Right atrium auricular region (tissue), 2 donors: ENCODE measurements at regions not wholly inside any gene's neighbourhood (a gene's known extent, or its start where the extent isn't known, plus 50 kb on each side); places are given as distances from the start of the nearest gene placed in this dataset.

Source experiments
- DNase-seq: peaks from one replicate; pipeline ENCODE4 v3.0.0-alpha.2; 2019; ENCODE audit warnings: low spot score
- H3K27ac ChIP-seq, 2 donors: fragments of 200-600 bp; sonication (generic); 1 replicate in 1 of 2; 2 replicates in 1 of 2; pipeline ENCODE4 v1.5.1; 2016 to 2019
- H3K27me3 ChIP-seq, 2 donors: fragments of 200-600 bp; sonication (generic); one replicate each; pipeline versions ENCODE4 v1.5.1 to v1.6.0; 2017 to 2019
- H3K36me3 ChIP-seq: fragments of 200-600 bp; sonication (generic); one replicate; pipeline ENCODE4 v1.5.1; 2016
- H3K4me1 ChIP-seq, 2 donors: fragments of 200-600 bp; sonication (generic); one replicate each; pipeline versions ENCODE4 v1.5.1 to v1.6.0; 2017 to 2019
- H3K4me3 ChIP-seq, 2 donors: fragments of 200-600 bp; sonication (generic); 1 replicate in 1 of 2; 2 replicates in 1 of 2; pipeline ENCODE4 v1.5.1; 2017 to 2019; ENCODE audit warnings: mild to moderate bottlenecking in 1 of 2, moderate library complexity in 1 of 2
- H3K9me3 ChIP-seq, 2 donors: fragments of 200-600 bp; sonication (generic); one replicate each; pipeline ENCODE4 v1.5.1; 2019
- TF ChIP-seq, protein P1 (sequence below), 2 donors: fragments of 200-600 bp; sonication (generic); IDR thresholded peaks; one replicate each; pipeline ENCODE4 v1.5.1; 2019; ENCODE audit warnings: antibody characterized with exemption in 2 of 2

GRCh38 chr1:181264821-181265220 lies 176.3 kb downstream of the IER5 start:
- TF ChIP-seq, protein P1, sequence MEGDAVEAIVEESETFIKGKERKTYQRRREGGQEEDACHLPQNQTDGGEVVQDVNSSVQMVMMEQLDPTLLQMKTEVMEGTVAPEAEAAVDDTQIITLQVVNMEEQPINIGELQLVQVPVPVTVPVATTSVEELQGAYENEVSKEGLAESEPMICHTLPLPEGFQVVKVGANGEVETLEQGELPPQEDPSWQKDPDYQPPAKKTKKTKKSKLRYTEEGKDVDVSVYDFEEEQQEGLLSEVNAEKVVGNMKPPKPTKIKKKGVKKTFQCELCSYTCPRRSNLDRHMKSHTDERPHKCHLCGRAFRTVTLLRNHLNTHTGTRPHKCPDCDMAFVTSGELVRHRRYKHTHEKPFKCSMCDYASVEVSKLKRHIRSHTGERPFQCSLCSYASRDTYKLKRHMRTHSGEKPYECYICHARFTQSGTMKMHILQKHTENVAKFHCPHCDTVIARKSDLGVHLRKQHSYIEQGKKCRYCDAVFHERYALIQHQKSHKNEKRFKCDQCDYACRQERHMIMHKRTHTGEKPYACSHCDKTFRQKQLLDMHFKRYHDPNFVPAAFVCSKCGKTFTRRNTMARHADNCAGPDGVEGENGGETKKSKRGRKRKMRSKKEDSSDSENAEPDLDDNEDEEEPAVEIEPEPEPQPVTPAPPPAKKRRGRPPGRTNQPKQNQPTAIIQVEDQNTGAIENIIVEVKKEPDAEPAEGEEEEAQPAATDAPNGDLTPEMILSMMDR (IDR thresholded peaks at IDR 0.05), result no peak
- DNase-seq, result no peak

GRCh38 chr1:181284978-181285377 lies 196.5 kb downstream of the IER5 start:
- TF ChIP-seq, protein P1 (IDR thresholded peaks at IDR 0.05), result no peak
- no peak for DNase-seq
- Histone ChIP-seq H3K9me3 (peaks cover 0 to 32% of the 10 kb centered on the region in 2 donors), H3K4me3 (no peak overlapping the region), H3K27ac (no peak overlapping the region), H3K36me3 (no peaks in the 10 kb centered on the region), H3K27me3 (no peaks in the 10 kb centered on the region), H3K4me1 (no peaks in the 10 kb centered on the region)

More at GRCh38 chr1:181264821-181265220, 176.3 kb downstream of the IER5 start:
- Histone ChIP-seq H3K9me3 (no peaks in the 10 kb centered on the region), H3K27ac (no peak overlapping the region), H3K4me1 (no peaks in the 10 kb centered on the region), H3K36me3 (no peaks in the 10 kb centered on the region), H3K4me3 (no peak overlapping the region), H3K27me3 (no peaks in the 10 kb centered on the region)

DNA sequence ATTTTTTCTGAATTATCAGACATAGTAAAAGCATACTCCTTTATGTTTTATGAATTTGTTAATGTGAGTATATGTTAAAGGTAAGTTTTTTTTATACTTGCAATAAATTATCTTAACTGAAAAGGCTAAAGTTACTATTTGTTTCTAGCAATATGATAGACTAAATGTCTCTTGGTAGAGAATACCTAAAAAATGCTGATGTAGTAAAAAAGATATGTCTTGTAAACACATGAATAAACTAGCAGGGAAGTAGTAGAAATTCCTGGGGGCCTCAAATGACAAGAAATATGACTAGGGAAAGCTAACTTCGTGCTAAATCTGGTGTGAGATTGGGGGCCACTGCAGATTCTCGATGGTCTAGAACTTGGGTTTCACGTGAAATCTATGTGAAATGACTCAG lies 188.1 kb upstream of the CACNA1E start:
- DNase-seq, result no peak
- Histone ChIP-seq H3K4me3 (no peak overlapping the region), H3K4me1 (no peaks in the 10 kb centered on the region), H3K36me3 (no peaks in the 10 kb centered on the region), H3K27ac (no peak overlapping the region), H3K9me3 (no peaks in the 10 kb centered on the region), H3K27me3 (no peaks in the 10 kb centered on the region)
- TF ChIP-seq, protein P1 (IDR thresholded peaks at IDR 0.05), result no peak

GRCh38 chr1:181296180-181296579 lies 187.1 kb upstream of the CACNA1E start:
- Histone ChIP-seq H3K27ac (no peak overlapping the region), H3K9me3 (no peaks in the 10 kb centered on the region), H3K27me3 (no peaks in the 10 kb centered on the region), H3K4me1 (no peaks in the 10 kb centered on the region), H3K4me3 (no peak overlapping the region), H3K36me3 (no peaks in the 10 kb centered on the region)
- TF ChIP-seq, protein P1 (IDR thresholded peaks at IDR 0.05), result no peak
- DNase-seq, result no peak

- H3K27me3 ChIP-seq, result no peaks in the 10 kb centered on the region
- peaks cover 0 to 3% of the 10 kb centered on the region in 2 donors for H3K9me3 ChIP-seq
- TF ChIP-seq, protein P1 (IDR thresholded peaks at IDR 0.05), result no peak
- no peaks in the 10 kb centered on the region for H3K4me1 ChIP-seq
- DNase-seq, result no peak
- no peak overlapping the region for H3K27ac ChIP-seq
- H3K36me3 ChIP-seq, result no peaks in the 10 kb centered on the region
- H3K4me3 ChIP-seq, result no peak overlapping the region
These were observed 175.2 kb upstream of the CACNA1E start for GRCh38 chr1:181308098-181308497.

- H3K9me3 ChIP-seq, result no peaks in the 10 kb centered on the region
- TF ChIP-seq, protein P1 (IDR thresholded peaks at IDR 0.05), result no peak
- H3K4me1 ChIP-seq, result no peaks in the 10 kb centered on the region
- DNase-seq, result no peak
- H3K36me3 ChIP-seq, result no peaks in the 10 kb centered on the region
- no peak overlapping the region for H3K27ac ChIP-seq
- no peaks in the 10 kb centered on the region for H3K27me3 ChIP-seq
- no peak overlapping the region for H3K4me3 ChIP-seq
These were observed 172.8 kb upstream of the CACNA1E start for GRCh38 chr1:181310560-181310959.
